Loucy (cell line): ENCODE measurements at regions not wholly inside any gene's neighbourhood (a gene's known extent, or its start where the extent isn't known, plus 50 kb on each side); places are given as distances from the start of the nearest gene placed in this dataset.
"Not testable (repeated sequence)": the region's sequence is repeated elsewhere in the genome, so short reads cannot be mapped to it uniquely, and the experiment has no call there.

Experiments used
- EZH2phosphoT487 ChIP-seq: fragments of 200-600 bp; IDR thresholded peaks from 2 replicates; pipeline ENCODE4 v1.6.1; 2018; ENCODE audit warnings: antibody characterized with exemption, mild to moderate bottlenecking, moderate library complexity, borderline replicate concordance
- TF ChIP-seq, protein P1 (sequence below): fragments of 200-600 bp; sonication (generic); conservative IDR thresholded peaks from 2 replicates; pipeline ENCODE4 v1.5.1; 2014; ENCODE audit warnings: mild to moderate bottlenecking, antibody characterized with exemption, low read length

DNA sequence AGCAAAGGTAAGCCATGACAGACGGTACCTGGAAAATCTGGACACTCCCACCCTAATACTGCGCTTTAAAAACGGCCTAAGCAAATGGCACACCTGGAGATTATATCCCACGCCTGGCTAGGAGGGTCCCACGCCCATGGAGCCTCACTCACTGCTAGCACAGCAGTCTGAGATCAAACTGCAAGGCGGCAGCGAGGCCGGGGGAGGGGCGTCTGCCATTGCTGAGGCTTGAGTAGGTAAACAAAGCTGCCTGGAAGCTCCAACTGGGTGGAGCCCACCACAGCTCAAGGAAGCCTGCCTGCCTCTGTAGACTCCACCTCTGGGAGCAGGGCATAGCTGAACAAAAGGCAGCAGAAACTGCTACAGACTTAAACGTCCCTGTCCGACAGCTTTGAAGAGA is 180.5 kb upstream of the PTGFR start:
- TF ChIP-seq, protein P1, sequence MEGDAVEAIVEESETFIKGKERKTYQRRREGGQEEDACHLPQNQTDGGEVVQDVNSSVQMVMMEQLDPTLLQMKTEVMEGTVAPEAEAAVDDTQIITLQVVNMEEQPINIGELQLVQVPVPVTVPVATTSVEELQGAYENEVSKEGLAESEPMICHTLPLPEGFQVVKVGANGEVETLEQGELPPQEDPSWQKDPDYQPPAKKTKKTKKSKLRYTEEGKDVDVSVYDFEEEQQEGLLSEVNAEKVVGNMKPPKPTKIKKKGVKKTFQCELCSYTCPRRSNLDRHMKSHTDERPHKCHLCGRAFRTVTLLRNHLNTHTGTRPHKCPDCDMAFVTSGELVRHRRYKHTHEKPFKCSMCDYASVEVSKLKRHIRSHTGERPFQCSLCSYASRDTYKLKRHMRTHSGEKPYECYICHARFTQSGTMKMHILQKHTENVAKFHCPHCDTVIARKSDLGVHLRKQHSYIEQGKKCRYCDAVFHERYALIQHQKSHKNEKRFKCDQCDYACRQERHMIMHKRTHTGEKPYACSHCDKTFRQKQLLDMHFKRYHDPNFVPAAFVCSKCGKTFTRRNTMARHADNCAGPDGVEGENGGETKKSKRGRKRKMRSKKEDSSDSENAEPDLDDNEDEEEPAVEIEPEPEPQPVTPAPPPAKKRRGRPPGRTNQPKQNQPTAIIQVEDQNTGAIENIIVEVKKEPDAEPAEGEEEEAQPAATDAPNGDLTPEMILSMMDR: not testable (repeated sequence)
- not testable (repeated sequence) for TF ChIP-seq EZH2phosphoT487
